Fibroblast of skin of abdomen (primary cell): ENCODE measurements at regions not wholly inside any gene's neighbourhood (a gene's known extent, or its start where the extent isn't known, plus 50 kb on each side); places are given as distances from the start of the nearest gene placed in this dataset.

Experiments used
- DNase-seq: peaks from one replicate; pipeline ENCODE4 v3.0.0-alpha.2; 2013

- no peak for DNase-seq
These were observed 151.8 kb downstream of the TBX5 start for GRCh38 chr12:114253976-114254778.

GRCh38 chr12:114248527-114248926 lies 157.4 kb downstream of the TBX5 start:
- no peak for DNase-seq

- DNase-seq: no peak
These were observed 160.4 kb downstream of the TBX5 start for GRCh38 chr12:114245555-114245954.

- DNase-seq: no peak
These were observed 163.9 kb downstream of the TBX5 start for GRCh38 chr12:114241973-114242434.

GRCh38 chr12:114240288-114240687 lies 165.7 kb downstream of the TBX5 start:
- DNase-seq: no peak

GRCh38 chr12:114238808-114239207 lies 167.1 kb downstream of the TBX5 start:
- DNase-seq: no peak

GRCh38 chr12:114237230-114237629 lies 168.7 kb downstream of the TBX5 start:
- no peak for DNase-seq

- no peak for DNase-seq
These were observed 173.8 kb downstream of the TBX5 start for GRCh38 chr12:114232187-114232586.

GRCh38 chr12:114229150-114229549 lies 176.8 kb downstream of the TBX5 start:
- no peak for DNase-seq

GRCh38 chr12:114226241-114226928 lies 179.6 kb downstream of the TBX5 start:
- DNase-seq: no peak

GRCh38 chr12:114221957-114222630 lies 183.8 kb downstream of the TBX5 start:
- peak; percentile 14 for DNase-seq

GRCh38 chr12:114221136-114221833 lies 184.7 kb downstream of the TBX5 start:
- DNase-seq: no peak

- DNase-seq: no peak
These were observed 185.6 kb downstream of the TBX5 start for GRCh38 chr12:114220311-114220710.

- DNase-seq: no peak
These were observed 187.8 kb downstream of the TBX5 start for GRCh38 chr12:114218136-114218535.

- DNase-seq: no peak
These were observed 190.2 kb downstream of the TBX5 start for GRCh38 chr12:114215746-114216145.

GRCh38 chr12:114213055-114213581 lies 192.8 kb downstream of the TBX5 start:
- DNase-seq: no peak

GRCh38 chr12:114209861-114210260 lies 196.1 kb downstream of the TBX5 start:
- no peak for DNase-seq

GRCh38 chr12:114206525-114206924 lies 199.4 kb downstream of the TBX5 start:
- no peak for DNase-seq

- DNase-seq: no peak
These were observed 204.2 kb downstream of the TBX5 start for GRCh38 chr12:114201794-114202193.

- no peak for DNase-seq
These were observed 211.0 kb downstream of the TBX5 start for GRCh38 chr12:114194956-114195355.

GRCh38 chr12:114194066-114194465 lies 211.9 kb downstream of the TBX5 start:
- no peak for DNase-seq

- no peak for DNase-seq
These were observed 212.5 kb downstream of the TBX5 start for GRCh38 chr12:114193474-114193873.

- no peak for DNase-seq
These were observed 213.4 kb downstream of the TBX5 start for GRCh38 chr12:114192549-114192948.
